A549 (cell line): ENCODE measurements at regions not wholly inside any gene's neighbourhood (a gene's known extent, or its start where the extent isn't known, plus 50 kb on each side); places are given as distances from the start of the nearest gene placed in this dataset.

Experiments
- CTCF ChIP-seq: fragments of >200 bp; sonication (Bioruptor Twin); formaldehyde crosslinking; IDR thresholded peaks from 3 replicates; pipeline ENCODE4 v1.5.1; 2016
- RCOR1 ChIP-seq: fragments of 150-350 bp; IDR thresholded peaks from 2 replicates; pipeline ENCODE4 v1.6.1; 2014; ENCODE audit warnings: antibody characterized with exemption, low read length, low read depth

GRCh38 chr2:105460048-105460732 lies 61.3 kb upstream of the FHL2 start:
- TF ChIP-seq CTCF (no peak), RCOR1 (no peak)
